ENCODE measurements at regions not wholly inside any gene's neighbourhood (a gene's known extent, or its start where the extent isn't known, plus 50 kb on each side); places are given as distances from the start of the nearest gene placed in this dataset.
"Not testable (repeated sequence)": the region's sequence is repeated elsewhere in the genome, so short reads cannot be mapped to it uniquely, and the experiment has no call there.

GRCh38 chr2:228532233-228532632, 350.7 kb upstream of the SPHKAP start:
- no peak for DNase-seq (ENCODE audit: low spot score)

GRCh38 chr2:228527197-228527881, 345.9 kb upstream of the SPHKAP start:
- DNase-seq (ENCODE audit: low spot score) = no peak

- no peak for DNase-seq (ENCODE audit: low spot score)
These were observed 345.2 kb upstream of the SPHKAP start for GRCh38 chr2:228526687-228527086.

GRCh38 chr2:228522977-228523376, 341.5 kb upstream of the SPHKAP start:
- no peak for DNase-seq (ENCODE audit: low spot score)

- no peak for DNase-seq (ENCODE audit: low spot score)
These were observed 340.8 kb upstream of the SPHKAP start for GRCh38 chr2:228522276-228522675.

- DNase-seq (ENCODE audit: low spot score) = no peak
These were observed 338.1 kb upstream of the SPHKAP start for GRCh38 chr2:228519561-228519960.

GRCh38 chr2:228516019-228516418, 334.5 kb upstream of the SPHKAP start:
- DNase-seq (ENCODE audit: low spot score) = no peak

GRCh38 chr2:228513480-228513879, 332.0 kb upstream of the SPHKAP start:
- DNase-seq (ENCODE audit: low spot score) = not testable (repeated sequence)

- DNase-seq (ENCODE audit: low spot score) = no peak
These were observed 327.5 kb upstream of the SPHKAP start for GRCh38 chr2:228509021-228509420.

GRCh38 chr2:228507870-228508269, 326.4 kb upstream of the SPHKAP start:
- DNase-seq (ENCODE audit: low spot score) = no peak

GRCh38 chr2:228507231-228507824, 325.8 kb upstream of the SPHKAP start:
- no peak for DNase-seq (ENCODE audit: low spot score)

GRCh38 chr2:228503731-228504130, 322.2 kb upstream of the SPHKAP start:
- DNase-seq (ENCODE audit: low spot score) = no peak

- DNase-seq (ENCODE audit: low spot score) = no peak
These were observed 312.4 kb upstream of the SPHKAP start for GRCh38 chr2:228493852-228494251.

GRCh38 chr2:228479014-228479413, 297.5 kb upstream of the SPHKAP start:
- no peak for DNase-seq (ENCODE audit: low spot score)

GRCh38 chr2:228474466-228474865, 293.0 kb upstream of the SPHKAP start:
- no peak for DNase-seq (ENCODE audit: low spot score)

- no peak for DNase-seq (ENCODE audit: low spot score)
These were observed 288.2 kb upstream of the SPHKAP start for GRCh38 chr2:228469721-228470120.

GRCh38 chr2:228466851-228467250, 285.4 kb upstream of the SPHKAP start:
- DNase-seq (ENCODE audit: low spot score) = no peak

GRCh38 chr2:228465408-228465807, 283.9 kb upstream of the SPHKAP start:
- no peak for DNase-seq (ENCODE audit: low spot score)

GRCh38 chr2:228458364-228458763, 276.9 kb upstream of the SPHKAP start:
- no peak for DNase-seq (ENCODE audit: low spot score)

- DNase-seq (ENCODE audit: low spot score) = no peak
These were observed 265.9 kb upstream of the SPHKAP start for GRCh38 chr2:228447266-228447915.

GRCh38 chr2:228446734-228447133, 265.2 kb upstream of the SPHKAP start:
- DNase-seq (ENCODE audit: low spot score) = no peak

GRCh38 chr2:228444161-228444560, 262.7 kb upstream of the SPHKAP start:
- no peak for DNase-seq (ENCODE audit: low spot score)

GRCh38 chr2:228433721-228434120, 252.2 kb upstream of the SPHKAP start:
- DNase-seq (ENCODE audit: low spot score) = no peak
